ENCODE measurements at regions not wholly inside any gene's neighbourhood (a gene's known extent, or its start where the extent isn't known, plus 50 kb on each side); places are given as distances from the start of the nearest gene placed in this dataset.

GRCh38 chr4:129358571-129358970 is 262.6 kb downstream of the C4orf33 start:
- no peaks in the 10 kb centered on the region for H3K9me3 ChIP-seq (ENCODE audit: insufficient read depth, low read length)
- H3K4me1 ChIP-seq (ENCODE audit: insufficient read depth, insufficient read length), result no peaks in the 10 kb centered on the region
- no peak for TF ChIP-seq ZNF274 (IDR thresholded peaks at IDR 0.05; ENCODE audit: low read depth, low read length)
- TF ChIP-seq YY1 (IDR thresholded peaks at IDR 0.05; ENCODE audit: insufficient read depth, insufficient read length), result no peak
- no peak for TF ChIP-seq SUZ12 (IDR thresholded peaks at IDR 0.05; ENCODE audit: extremely low read depth, insufficient read depth, insufficient read length)
- no peaks in the 10 kb centered on the region for H3K36me3 ChIP-seq (ENCODE audit: insufficient read depth, insufficient read length, low read length)
- H3K27me3 ChIP-seq (ENCODE audit: insufficient read depth, insufficient read length), result no peaks in the 10 kb centered on the region
- no peak for DNase-seq (ENCODE audit: low read depth, low spot score)
- H3K4me3 ChIP-seq (ENCODE audit: insufficient read length, low read depth), result no peak overlapping the region
- H3K9ac ChIP-seq (ENCODE audit: insufficient read length, low read depth), result no peak overlapping the region

- Histone ChIP-seq H3K4me1 (ENCODE audit: insufficient read depth, insufficient read length) (no peaks in the 10 kb centered on the region), H3K27me3 (ENCODE audit: insufficient read depth, insufficient read length) (no peaks in the 10 kb centered on the region), H3K9me3 (ENCODE audit: insufficient read depth, low read length) (no peaks in the 10 kb centered on the region), H3K4me3 (ENCODE audit: insufficient read length, low read depth) (no peak overlapping the region), H3K36me3 (ENCODE audit: insufficient read depth, insufficient read length, low read length) (no peaks in the 10 kb centered on the region), H3K9ac (ENCODE audit: insufficient read length, low read depth) (no peak overlapping the region)
- no peak for TF ChIP-seq YY1 (IDR thresholded peaks at IDR 0.05; ENCODE audit: insufficient read depth, insufficient read length)
- TF ChIP-seq ZNF274 (IDR thresholded peaks at IDR 0.05; ENCODE audit: low read depth, low read length), result no peak
- no peak for TF ChIP-seq SUZ12 (IDR thresholded peaks at IDR 0.05; ENCODE audit: extremely low read depth, insufficient read depth, insufficient read length)
- DNase-seq (ENCODE audit: low read depth, low spot score), result no peak
Measured at GRCh38 chr4:129359461-129359860, 263.5 kb downstream of the C4orf33 start.

- no peaks in the 10 kb centered on the region for H3K9me3 ChIP-seq (ENCODE audit: insufficient read depth, low read length)
- TF ChIP-seq ZNF274 (IDR thresholded peaks at IDR 0.05; ENCODE audit: low read depth, low read length) (no peak), SUZ12 (IDR thresholded peaks at IDR 0.05; ENCODE audit: extremely low read depth, insufficient read depth, insufficient read length) (no peak), YY1 (IDR thresholded peaks at IDR 0.05; ENCODE audit: insufficient read depth, insufficient read length) (no peak)
- H3K27me3 ChIP-seq (ENCODE audit: insufficient read depth, insufficient read length), result no peaks in the 10 kb centered on the region
- no peaks in the 10 kb centered on the region for H3K4me1 ChIP-seq (ENCODE audit: insufficient read depth, insufficient read length)
- peak; percentile 68 for DNase-seq (ENCODE audit: low read depth, low spot score)
- H3K9ac ChIP-seq (ENCODE audit: insufficient read length, low read depth), result no peak overlapping the region
- H3K4me3 ChIP-seq (ENCODE audit: insufficient read length, low read depth), result no peak overlapping the region
- no peaks in the 10 kb centered on the region for H3K36me3 ChIP-seq (ENCODE audit: insufficient read depth, insufficient read length, low read length)
Measured at GRCh38 chr4:129362691-129363274, 266.8 kb downstream of the C4orf33 start.

GRCh38 chr4:129364747-129365452 is 268.9 kb downstream of the C4orf33 start:
- H3K27me3 ChIP-seq (ENCODE audit: insufficient read depth, insufficient read length), result no peaks in the 10 kb centered on the region

GRCh38 chr4:129369361-129370010 is 273.5 kb downstream of the C4orf33 start:
- no peaks in the 10 kb centered on the region for H3K36me3 ChIP-seq (ENCODE audit: insufficient read depth, insufficient read length, low read length)
- no peak for DNase-seq (ENCODE audit: low read depth, low spot score)
- no peaks in the 10 kb centered on the region for H3K9me3 ChIP-seq (ENCODE audit: insufficient read depth, low read length)
- no peak overlapping the region for H3K4me3 ChIP-seq (ENCODE audit: insufficient read length, low read depth)
- no peaks in the 10 kb centered on the region for H3K27me3 ChIP-seq (ENCODE audit: insufficient read depth, insufficient read length)
- no peak overlapping the region for H3K9ac ChIP-seq (ENCODE audit: insufficient read length, low read depth)
- no peak for TF ChIP-seq ZNF274 (IDR thresholded peaks at IDR 0.05; ENCODE audit: low read depth, low read length)
- TF ChIP-seq SUZ12 (IDR thresholded peaks at IDR 0.05; ENCODE audit: extremely low read depth, insufficient read depth, insufficient read length), result no peak
- no peak for TF ChIP-seq YY1 (IDR thresholded peaks at IDR 0.05; ENCODE audit: insufficient read depth, insufficient read length)
- no peaks in the 10 kb centered on the region for H3K4me1 ChIP-seq (ENCODE audit: insufficient read depth, insufficient read length)

More at GRCh38 chr4:129364747-129365452, 268.9 kb downstream of the C4orf33 start:
- no peak for DNase-seq (ENCODE audit: low read depth, low spot score)
- H3K9ac ChIP-seq (ENCODE audit: insufficient read length, low read depth), result no peak overlapping the region
- H3K9me3 ChIP-seq (ENCODE audit: insufficient read depth, low read length), result no peaks in the 10 kb centered on the region
- H3K4me1 ChIP-seq (ENCODE audit: insufficient read depth, insufficient read length), result no peaks in the 10 kb centered on the region
- H3K36me3 ChIP-seq (ENCODE audit: insufficient read depth, insufficient read length, low read length), result no peaks in the 10 kb centered on the region
- TF ChIP-seq SUZ12 (IDR thresholded peaks at IDR 0.05; ENCODE audit: extremely low read depth, insufficient read depth, insufficient read length) (no peak), ZNF274 (IDR thresholded peaks at IDR 0.05; ENCODE audit: low read depth, low read length) (no peak), YY1 (IDR thresholded peaks at IDR 0.05; ENCODE audit: insufficient read depth, insufficient read length) (no peak)
- H3K4me3 ChIP-seq (ENCODE audit: insufficient read length, low read depth), result no peak overlapping the region

GRCh38 chr4:129371065-129371464 is 275.1 kb downstream of the C4orf33 start:
- H3K9ac ChIP-seq (ENCODE audit: insufficient read length, low read depth), result no peak overlapping the region
- no peak for DNase-seq (ENCODE audit: low read depth, low spot score)
- no peaks in the 10 kb centered on the region for H3K27me3 ChIP-seq (ENCODE audit: insufficient read depth, insufficient read length)
- H3K4me1 ChIP-seq (ENCODE audit: insufficient read depth, insufficient read length), result no peaks in the 10 kb centered on the region
- no peaks in the 10 kb centered on the region for H3K9me3 ChIP-seq (ENCODE audit: insufficient read depth, low read length)
- no peak for TF ChIP-seq SUZ12 (IDR thresholded peaks at IDR 0.05; ENCODE audit: extremely low read depth, insufficient read depth, insufficient read length)
- no peak for TF ChIP-seq ZNF274 (IDR thresholded peaks at IDR 0.05; ENCODE audit: low read depth, low read length)
- no peak for TF ChIP-seq YY1 (IDR thresholded peaks at IDR 0.05; ENCODE audit: insufficient read depth, insufficient read length)
- H3K36me3 ChIP-seq (ENCODE audit: insufficient read depth, insufficient read length, low read length), result no peaks in the 10 kb centered on the region
- no peak overlapping the region for H3K4me3 ChIP-seq (ENCODE audit: insufficient read length, low read depth)

GRCh38 chr4:129371926-129372325 is 276.0 kb downstream of the C4orf33 start:
- H3K27me3 ChIP-seq (ENCODE audit: insufficient read depth, insufficient read length), result no peaks in the 10 kb centered on the region
- no peak for TF ChIP-seq SUZ12 (IDR thresholded peaks at IDR 0.05; ENCODE audit: extremely low read depth, insufficient read depth, insufficient read length)
- TF ChIP-seq ZNF274 (IDR thresholded peaks at IDR 0.05; ENCODE audit: low read depth, low read length), result no peak
- TF ChIP-seq YY1 (IDR thresholded peaks at IDR 0.05; ENCODE audit: insufficient read depth, insufficient read length), result no peak

More at GRCh38 chr4:129371926-129372325, 276.0 kb downstream of the C4orf33 start:
- no peak overlapping the region for H3K9ac ChIP-seq (ENCODE audit: insufficient read length, low read depth)
- no peaks in the 10 kb centered on the region for H3K9me3 ChIP-seq (ENCODE audit: insufficient read depth, low read length)
- DNase-seq (ENCODE audit: low read depth, low spot score), result no peak
- H3K36me3 ChIP-seq (ENCODE audit: insufficient read depth, insufficient read length, low read length), result no peaks in the 10 kb centered on the region
- H3K4me3 ChIP-seq (ENCODE audit: insufficient read length, low read depth), result no peak overlapping the region
- H3K4me1 ChIP-seq (ENCODE audit: insufficient read depth, insufficient read length), result no peaks in the 10 kb centered on the region
